GM18508 (cell line): ENCODE measurements at regions not wholly inside any gene's neighbourhood (a gene's known extent, or its start where the extent isn't known, plus 50 kb on each side); places are given as distances from the start of the nearest gene placed in this dataset.

ENCODE experiments used
- ATAC-seq: cut with Tn5 transposase; IDR thresholded peaks from one replicate; pipeline ENCODE4 v1.9.1; 2021; ENCODE audit warnings: moderate number of reproducible peaks; ENCODE audit not compliant: insufficient read depth, unreplicated experiment

- ATAC-seq, result no peak
Observed at GRCh38 chrX:39202641-39203040, 401.4 kb downstream of the MID1IP1 start.

- ATAC-seq, result no peak
Observed at GRCh38 chrX:39203427-39203826, 402.2 kb downstream of the MID1IP1 start.

GRCh38 chrX:39204353-39204752, 403.1 kb downstream of the MID1IP1 start:
- ATAC-seq, result no peak

- ATAC-seq, result no peak
Observed at GRCh38 chrX:39204945-39205344, 403.7 kb downstream of the MID1IP1 start.

- no peak for ATAC-seq
Observed at GRCh38 chrX:39205467-39205866, 404.2 kb downstream of the MID1IP1 start.

GRCh38 chrX:39206399-39207145, 405.3 kb downstream of the MID1IP1 start:
- ATAC-seq, result no peak

- no peak for ATAC-seq
Observed at GRCh38 chrX:39211501-39211900, 410.2 kb downstream of the MID1IP1 start.

- ATAC-seq, result no peak
Observed at GRCh38 chrX:39212456-39212855, 411.2 kb downstream of the MID1IP1 start.

- no peak for ATAC-seq
Observed at GRCh38 chrX:39214387-39215126, 413.3 kb downstream of the MID1IP1 start.

GRCh38 chrX:39220952-39221351, 419.7 kb downstream of the MID1IP1 start:
- ATAC-seq, result no peak

GRCh38 chrX:39222346-39223113, 421.3 kb downstream of the MID1IP1 start:
- no peak for ATAC-seq

GRCh38 chrX:39226251-39226650, 425.0 kb downstream of the MID1IP1 start:
- ATAC-seq, result no peak

GRCh38 chrX:39227371-39227770, 426.1 kb downstream of the MID1IP1 start:
- no peak for ATAC-seq

GRCh38 chrX:39238006-39238405, 436.7 kb downstream of the MID1IP1 start:
- no peak for ATAC-seq

GRCh38 chrX:39242187-39242586, 440.9 kb downstream of the MID1IP1 start:
- ATAC-seq, result no peak

GRCh38 chrX:39244147-39244546, 442.9 kb downstream of the MID1IP1 start:
- no peak for ATAC-seq

- ATAC-seq, result no peak
Observed at GRCh38 chrX:39245024-39245423, 443.8 kb downstream of the MID1IP1 start.

GRCh38 chrX:39247536-39247935, 446.3 kb downstream of the MID1IP1 start:
- no peak for ATAC-seq

- no peak for ATAC-seq
Observed at GRCh38 chrX:39248330-39248729, 447.1 kb downstream of the MID1IP1 start.

GRCh38 chrX:39249999-39250398, 448.7 kb downstream of the MID1IP1 start:
- ATAC-seq, result no peak

- no peak for ATAC-seq
Observed at GRCh38 chrX:39251995-39252394, 450.7 kb downstream of the MID1IP1 start.
